HG03460 (cell line): ENCODE measurements at regions not wholly inside any gene's neighbourhood (a gene's known extent, or its start where the extent isn't known, plus 50 kb on each side); places are given as distances from the start of the nearest gene placed in this dataset.

ENCODE experiments used
- ATAC-seq: cut with Tn5 transposase; IDR thresholded peaks from one replicate; pipeline ENCODE4 v1.9.1; 2021; ENCODE audit not compliant: unreplicated experiment

DNA sequence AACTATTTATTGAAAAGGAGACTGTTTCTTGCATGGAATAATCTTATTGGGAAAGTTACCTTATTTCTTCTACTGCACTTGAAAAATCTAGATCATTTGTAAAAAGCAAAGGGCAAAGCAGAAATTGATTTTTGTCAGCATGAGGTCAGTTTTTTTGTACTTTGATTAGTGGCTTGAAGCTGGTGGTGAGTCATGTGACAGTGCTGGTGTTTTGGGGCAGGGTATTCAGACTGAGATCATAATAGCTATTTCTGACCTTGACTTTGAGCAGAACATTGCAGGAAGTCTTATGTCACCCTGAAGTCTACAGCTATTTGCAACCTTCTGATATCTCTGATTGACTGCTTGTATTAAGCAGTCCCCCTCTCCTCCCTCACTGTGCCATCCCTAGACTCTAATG, 66.3 kb upstream of the SORCS3 start:
- no peak for ATAC-seq

DNA sequence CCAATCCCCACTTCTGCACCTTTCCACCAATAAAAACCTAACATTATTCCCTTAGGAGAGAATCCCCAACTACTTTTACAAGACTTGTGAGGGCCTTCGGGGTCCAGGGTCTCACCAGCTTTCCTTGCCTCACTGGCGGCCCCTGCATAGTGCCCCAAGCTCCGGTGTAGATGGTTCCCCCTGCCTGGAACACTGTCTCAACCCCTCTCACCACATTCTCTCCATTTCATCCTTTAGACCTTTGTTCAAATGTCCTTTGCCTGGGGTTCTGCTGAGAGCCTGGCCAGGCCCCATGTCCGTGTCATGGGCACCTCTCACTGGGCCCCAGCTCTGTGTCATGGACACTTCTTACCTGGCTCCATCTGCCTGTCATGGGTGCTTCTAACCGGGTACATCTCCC, 64.5 kb upstream of the SORCS3 start:
- ATAC-seq: no peak

DNA sequence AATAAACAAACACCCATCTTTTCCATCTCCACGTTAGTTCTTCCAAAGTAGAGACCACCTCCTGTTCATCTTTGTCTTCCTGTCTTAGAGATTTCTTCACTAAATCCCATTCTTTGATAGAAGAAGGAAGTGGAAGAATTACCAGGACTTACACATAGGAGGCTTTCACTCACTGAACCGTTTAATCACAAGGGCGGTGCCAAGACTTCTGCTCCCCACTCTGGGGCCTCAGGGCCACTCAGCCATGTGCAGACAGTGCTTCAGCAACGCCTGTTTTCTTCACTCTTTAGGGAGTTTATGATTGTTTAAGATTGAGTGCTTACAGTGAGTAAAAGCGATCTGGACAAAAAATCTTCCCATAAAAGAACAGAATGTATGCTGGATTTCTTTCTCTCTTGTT, 63.9 kb upstream of the SORCS3 start:
- no peak for ATAC-seq

DNA sequence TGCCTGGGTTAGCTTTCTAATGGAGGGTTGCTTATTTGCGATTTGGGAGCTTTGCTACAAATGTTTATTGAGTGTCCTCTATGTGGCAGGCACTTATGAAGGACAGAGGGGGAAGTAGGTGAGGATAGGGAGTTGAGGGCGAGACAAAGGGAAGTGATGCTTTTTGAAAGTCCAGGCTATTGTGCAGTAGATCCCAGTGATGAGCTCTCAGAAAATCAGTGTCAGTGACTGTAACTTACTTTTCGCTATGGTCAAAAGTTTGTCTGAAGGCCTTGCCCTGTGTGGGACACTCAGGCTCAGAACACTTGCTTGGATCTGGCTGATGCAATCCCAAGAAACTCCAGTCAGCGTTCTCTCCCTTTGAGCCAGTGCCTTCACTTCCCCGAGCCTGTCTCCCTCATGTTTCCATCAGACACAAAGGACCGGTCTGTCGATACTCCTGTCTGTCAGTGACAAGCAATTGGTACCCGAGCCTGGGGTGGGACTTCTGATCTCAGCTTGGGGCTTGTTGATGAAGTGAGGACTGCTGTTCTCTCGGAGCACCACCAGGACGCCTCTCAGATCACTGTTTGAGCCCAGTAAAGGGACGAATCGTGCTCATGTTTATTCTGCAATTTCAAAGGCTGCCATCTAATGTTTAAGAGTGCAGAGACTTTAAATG, 63.1 kb upstream of the SORCS3 start:
- ATAC-seq: no peak

DNA sequence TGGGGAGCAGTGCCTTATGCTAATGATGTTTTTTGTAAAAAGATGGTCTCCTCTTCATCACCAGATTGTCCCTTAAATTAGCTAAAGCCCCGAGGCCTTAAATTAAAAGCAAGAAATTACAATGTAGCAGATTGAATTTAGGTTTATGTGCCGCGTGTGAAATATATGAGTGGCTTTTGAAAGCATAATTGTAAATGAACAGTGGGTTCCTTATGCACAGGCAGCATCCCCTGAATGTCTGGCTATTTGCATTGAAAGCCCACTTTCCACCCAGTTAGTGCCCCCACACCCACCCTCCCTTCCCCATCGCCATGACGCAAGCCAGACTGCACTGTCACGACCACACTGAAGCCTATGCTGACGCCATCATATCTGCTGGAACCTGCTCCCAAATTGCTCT, 62.4 kb upstream of the SORCS3 start:
- no peak for ATAC-seq

DNA sequence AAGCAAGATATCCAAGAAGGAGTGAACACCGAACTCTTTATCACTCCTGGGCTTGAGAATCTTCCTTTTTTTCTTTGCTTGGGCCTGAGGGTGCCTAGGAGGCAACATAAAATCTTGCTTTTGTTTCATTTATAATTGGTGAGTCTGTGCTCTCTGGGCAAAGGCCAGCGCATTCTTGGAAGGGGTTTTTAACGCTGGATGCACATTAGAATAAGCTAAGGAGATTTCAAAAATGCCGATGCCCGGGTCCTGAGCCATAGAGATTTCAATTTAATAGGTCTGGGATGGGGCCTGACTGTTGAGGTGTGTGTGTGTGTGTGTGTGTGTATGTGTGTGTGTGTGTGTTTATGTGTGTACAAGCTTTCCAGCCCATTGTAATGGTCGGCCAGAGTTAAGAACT, 62.0 kb upstream of the SORCS3 start:
- ATAC-seq: no peak

DNA sequence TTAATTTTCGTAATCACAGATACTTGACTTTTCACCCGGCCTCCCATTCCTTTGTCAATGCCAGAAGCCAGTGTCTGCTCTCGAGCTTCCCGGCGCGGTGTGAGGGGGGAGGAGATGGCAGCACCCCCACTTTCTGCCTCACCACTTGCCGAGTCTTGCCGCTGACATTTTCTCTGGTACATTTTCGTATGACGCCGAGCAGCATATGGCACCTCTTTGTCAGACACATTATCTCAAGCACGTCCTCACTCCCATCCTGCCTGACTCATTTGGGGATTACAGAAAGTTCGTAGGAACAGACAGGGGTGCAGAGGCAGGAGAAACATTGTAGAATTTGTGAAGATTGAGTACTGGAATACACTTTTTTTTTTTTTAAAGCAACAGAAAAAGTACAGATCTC, 60.8 kb upstream of the SORCS3 start:
- no peak for ATAC-seq

DNA sequence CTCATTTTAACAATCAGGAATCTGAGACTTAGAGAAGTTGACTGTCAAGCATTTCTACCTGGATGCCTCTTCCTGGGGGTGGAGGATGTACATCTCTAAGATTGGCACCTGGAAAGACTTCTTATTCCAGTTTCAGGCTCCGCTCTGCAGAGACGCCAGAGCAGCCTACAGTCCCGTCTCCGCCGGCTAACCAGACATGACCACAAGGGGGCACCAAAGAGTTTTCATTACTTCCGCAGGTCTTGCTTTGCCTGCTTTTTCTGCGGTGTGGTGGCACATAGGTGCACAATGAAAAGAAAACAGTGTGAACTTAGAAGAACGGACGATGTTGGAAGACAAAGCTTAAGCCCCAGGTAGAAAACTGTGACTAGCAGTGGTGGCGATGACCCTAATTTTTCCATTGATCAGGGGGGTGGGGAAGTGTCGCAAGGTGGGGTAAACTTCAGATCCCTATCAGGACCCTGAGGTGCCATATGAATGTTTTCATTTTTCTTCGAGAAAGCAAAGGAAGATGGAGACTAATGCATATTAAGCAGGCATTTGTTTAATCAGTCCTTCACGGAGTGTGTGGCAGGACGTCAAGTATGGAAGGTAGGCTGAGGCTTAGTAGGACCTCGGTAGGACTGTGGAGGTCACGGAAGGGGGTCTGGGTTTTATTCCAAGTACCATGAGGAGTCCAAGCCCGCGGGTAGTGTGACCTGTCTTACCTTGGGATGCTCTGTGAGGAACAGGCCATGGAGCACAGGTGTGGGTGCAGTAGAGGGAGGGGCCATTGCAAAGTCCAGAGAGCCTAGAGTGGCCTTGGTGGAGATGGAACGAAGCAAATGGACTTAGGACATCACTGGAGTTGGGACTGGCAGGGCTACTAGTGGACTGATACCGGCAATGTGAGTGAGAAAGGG, 60.1 kb upstream of the SORCS3 start:
- peak; percentile 88 for ATAC-seq

DNA sequence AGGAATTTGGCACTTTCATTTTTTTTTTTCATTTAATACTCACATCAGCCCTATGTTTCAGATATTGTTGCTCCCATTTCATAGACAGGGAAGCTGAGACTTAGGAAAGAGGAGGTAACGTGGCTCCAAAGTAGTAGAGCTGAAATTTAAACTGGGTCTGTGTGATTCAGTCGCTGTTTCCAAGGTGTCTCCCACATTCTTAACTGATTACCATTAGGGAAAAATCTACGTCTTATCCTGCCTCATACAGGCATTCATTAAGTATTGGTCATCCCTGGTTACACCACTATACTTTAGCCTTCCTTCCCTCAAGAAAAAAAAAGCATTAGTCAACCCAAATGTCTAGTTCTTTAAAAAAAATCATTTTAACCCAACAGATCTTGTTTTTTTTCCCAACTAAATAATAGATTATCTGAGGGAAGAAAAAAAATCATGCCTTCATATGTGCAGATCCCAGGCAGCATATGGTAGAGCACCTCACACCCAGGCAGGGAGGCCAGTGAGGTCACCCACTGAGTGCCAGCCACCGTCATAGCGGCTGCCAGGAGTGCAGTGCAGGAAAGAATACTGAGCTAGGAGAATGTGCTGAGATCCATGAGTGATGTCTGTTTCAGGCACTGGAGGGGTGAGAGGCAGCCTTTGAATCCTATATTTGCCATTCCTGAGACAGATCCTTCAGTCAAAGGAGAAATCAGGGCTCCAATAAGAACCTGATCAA, 59.0 kb upstream of the SORCS3 start:
- no peak for ATAC-seq

DNA sequence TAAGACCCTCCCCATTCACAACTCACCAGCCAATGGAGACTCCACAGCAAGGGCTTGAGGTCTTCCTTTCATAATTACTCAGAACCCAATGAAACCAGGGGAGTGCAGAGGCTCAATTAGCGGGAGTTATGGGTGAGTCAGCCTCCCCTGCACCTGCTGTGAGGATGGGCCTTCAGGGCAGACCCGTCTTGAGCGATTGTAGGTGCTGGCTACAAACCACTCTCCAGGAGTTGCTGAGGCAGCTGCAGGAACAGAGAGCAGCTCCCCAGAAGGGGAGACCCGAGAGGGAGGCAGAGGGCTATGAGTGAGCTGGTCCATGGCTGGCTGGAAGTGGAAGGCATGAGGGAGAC, 58.5 kb upstream of the SORCS3 start:
- ATAC-seq: no peak

DNA sequence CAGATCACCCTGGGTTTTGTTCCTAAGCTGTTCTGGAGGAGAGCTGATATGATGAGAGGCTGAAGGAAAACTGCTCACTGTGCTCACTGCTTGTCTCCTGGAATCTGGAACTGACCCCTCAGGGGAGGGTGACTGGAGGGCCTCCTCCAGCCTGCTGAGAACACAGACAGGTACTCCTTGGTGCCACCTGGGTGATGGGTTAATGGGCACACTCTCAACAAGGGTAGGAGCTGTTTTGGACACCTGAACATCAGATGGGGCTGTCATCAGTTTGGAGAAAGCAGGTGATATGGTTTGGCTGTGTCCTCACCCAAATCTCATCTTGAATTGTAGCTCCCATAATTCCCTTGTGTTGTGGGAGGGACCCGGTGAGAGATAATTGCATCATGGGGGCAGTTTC, 58.1 kb upstream of the SORCS3 start:
- ATAC-seq: no peak

DNA sequence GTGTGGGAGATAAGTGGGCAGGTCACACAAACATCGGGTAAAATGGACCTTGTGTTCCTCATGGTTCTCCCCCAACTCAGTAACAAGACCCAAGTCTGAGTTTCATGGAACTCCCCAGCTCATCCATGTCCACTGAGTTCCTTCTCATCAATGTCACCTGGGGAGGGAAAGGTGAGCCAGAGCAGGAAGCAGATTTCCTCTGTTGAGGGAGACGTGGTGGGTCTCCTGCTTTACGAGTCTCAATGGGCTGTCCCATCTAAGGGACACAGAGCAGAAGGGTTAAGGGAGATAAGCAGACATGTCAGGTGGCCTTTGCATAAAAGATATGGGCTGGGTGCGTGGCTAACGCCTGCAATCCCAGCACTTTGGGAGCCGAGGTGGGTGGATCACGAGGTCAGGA, 56.5 kb upstream of the SORCS3 start:
- ATAC-seq: no peak

DNA sequence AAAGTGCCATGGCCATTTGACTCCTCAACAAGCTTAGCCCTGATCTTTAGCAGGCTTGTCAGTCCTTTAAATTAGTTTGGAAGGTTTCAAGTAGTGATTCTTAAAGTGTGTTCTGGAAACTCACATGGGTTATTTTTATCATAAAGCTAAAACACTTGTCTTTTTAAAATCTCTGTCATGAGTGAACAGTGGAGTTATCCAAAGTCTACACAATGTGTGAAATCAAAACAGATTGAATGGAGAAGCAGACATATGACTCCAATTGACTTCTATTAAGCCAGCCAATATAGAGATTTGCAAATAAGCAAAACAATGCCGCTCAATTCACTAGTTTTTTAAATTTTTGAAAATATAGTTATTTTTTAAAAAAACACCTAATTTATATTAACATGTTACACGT, 53.3 kb upstream of the SORCS3 start:
- ATAC-seq: no peak

DNA sequence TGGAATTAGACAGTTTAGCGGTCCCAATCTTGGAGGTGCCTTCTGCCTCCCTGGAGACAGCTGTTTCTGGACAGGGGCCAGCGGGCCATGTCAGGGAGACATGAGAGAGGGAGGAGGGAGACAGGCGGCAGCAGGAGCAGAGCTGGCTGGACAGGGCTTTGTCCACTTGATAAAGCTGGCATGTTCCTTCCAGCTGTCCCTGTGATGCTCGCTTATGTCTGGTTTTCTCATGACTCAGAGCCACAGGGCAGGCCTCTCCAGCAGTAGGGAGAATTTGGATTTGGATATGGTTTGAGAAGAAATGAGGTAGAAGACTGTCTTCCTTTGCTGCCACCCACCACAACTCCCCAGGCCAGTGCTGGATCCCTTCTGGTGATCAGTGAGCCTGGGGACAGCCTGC, 51.7 kb upstream of the SORCS3 start:
- ATAC-seq: no peak

DNA sequence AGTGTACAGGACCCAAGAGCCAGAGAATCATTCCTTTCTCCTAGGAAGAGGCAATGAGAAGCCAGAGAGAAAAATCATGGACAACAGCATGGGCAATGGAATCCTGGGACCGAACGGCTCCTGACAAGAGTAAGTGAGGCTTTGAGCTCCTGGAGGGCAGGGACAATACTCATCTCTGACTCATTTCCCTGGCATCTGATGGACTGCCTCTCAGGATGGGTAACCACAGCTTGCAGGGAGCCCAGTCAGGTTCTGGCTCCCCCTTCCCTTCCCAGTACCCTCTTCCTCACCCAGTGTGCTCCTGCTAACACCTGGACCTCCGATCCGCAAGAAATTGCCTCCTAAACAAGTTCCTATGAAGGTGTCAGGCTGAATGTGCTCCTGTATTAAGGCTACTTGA, 51.2 kb upstream of the SORCS3 start:
- ATAC-seq: no peak
